ENCODE measurements at regions not wholly inside any gene's neighbourhood (a gene's known extent, or its start where the extent isn't known, plus 50 kb on each side); places are given as distances from the start of the nearest gene placed in this dataset.

DNA sequence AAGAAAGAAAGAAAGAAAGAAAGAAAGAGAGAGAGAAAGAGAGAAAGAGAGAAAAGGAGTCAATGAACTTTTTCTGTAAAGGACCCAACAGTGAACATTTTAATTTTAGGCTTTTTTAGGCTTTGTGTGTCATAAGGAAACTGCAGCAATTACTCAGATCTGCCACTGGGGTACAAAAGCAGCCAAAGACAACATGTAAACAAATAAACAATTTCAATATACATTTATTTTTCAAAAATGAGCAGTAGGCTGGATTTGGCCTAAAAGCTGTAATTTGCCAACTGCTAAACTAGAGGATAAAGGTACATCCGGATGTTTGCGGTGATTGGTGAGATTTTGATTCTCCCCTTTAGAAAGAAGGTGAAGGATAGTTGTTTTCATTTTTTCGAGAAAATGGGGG, 143.6 kb downstream of the CEMIP2 start:
- no peak overlapping the region for H3K4me3 ChIP-seq (ENCODE audit: low read depth, low read length)
- POLR2A ChIA-PET = no interaction called here
- no peak for TF ChIP-seq CTCF (IDR thresholded peaks at IDR 0.05; ENCODE audit: insufficient read depth, low read length, missing control alignments)
- DNase-seq (ENCODE audit: low read depth, low spot score) = no peak
- CTCF ChIA-PET = no interaction called here

DNA sequence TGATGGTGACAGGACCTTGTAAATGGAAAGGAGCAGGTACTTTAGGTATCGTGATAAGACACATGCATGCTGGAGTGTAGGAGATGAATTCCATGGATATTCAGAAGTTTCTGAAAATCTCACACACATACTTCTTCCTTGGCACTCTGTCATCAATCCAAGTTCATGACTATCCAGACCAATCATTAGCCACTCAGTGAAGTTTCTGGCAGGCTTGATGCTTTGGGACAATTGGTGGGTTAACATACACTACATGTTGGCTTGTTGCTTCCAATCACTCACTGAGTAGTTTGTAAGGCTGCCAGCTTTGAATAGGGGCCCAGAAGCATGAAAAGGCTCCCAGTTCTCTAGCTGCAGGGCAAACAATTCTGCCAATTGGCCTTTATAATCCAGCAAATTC, 147.6 kb downstream of the CEMIP2 start:
- TF ChIP-seq CTCF (IDR thresholded peaks at IDR 0.05; ENCODE audit: insufficient read depth, low read length, missing control alignments) = no peak
- DNase-seq (ENCODE audit: low read depth, low spot score) = no peak
- no peak overlapping the region for H3K4me3 ChIP-seq (ENCODE audit: low read depth, low read length)
- POLR2A ChIA-PET = no interaction called here
- CTCF ChIA-PET = interaction anchor here (1.7 kb wide), 1 partner anchor 16 kb away, joined by 7 read pairs; no protein-coding TSS in a partner anchor

DNA sequence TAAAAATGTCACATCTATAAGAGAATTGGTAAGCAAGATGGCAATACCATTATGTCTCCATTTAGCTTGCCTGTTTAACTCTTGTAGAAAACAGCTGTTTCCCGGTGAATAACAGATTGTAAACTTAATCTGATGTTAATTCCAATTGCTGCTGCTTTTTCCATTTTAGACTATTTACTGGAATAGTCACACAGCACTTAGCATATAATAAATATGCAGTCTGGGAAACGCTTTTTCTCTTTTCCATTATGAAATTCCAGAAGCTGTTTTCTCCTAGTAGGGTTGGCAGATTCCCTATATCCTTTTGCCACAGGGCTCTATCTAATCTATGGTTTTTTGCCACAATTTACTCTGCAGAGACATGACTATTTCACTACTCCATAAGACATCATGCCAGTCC, 148.0 kb downstream of the CEMIP2 start:
- POLR2A ChIA-PET = no interaction called here
- no peak for TF ChIP-seq CTCF (IDR thresholded peaks at IDR 0.05; ENCODE audit: insufficient read depth, low read length, missing control alignments)
- CTCF ChIA-PET = interaction anchor here (1.0 to 1.7 kb wide), 2 partner anchors 8 to 15 kb away, joined by 3 to 7 read pairs; no protein-coding TSS in a partner anchor
- no peak overlapping the region for H3K4me3 ChIP-seq (ENCODE audit: low read depth, low read length)
- DNase-seq (ENCODE audit: low read depth, low spot score) = no peak

DNA sequence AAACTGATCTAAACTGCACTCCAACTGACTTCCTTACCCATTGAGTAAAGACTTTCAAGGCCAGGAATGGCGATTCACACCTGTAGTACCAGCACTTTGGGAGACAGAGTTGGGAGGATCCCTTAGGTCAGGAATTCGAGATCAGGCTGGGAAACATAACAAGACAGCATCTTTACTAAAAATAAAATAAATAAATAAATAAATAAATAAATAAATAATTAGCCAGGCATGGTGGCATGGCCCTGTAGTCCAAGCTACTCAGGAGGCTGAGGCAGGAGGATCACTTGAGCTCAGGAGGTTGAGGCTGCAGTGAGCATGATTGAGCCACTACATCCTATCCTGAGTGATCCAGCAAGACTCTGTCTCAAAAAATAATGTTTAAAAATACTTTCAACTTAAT, 148.4 kb downstream of the CEMIP2 start:
- CTCF ChIA-PET = interaction anchor here (1.0 to 1.7 kb wide), 3 partner anchors 8 to 15 kb away, joined by 3 to 7 read pairs (median 3); no protein-coding TSS in a partner anchor
- no peak for DNase-seq (ENCODE audit: low read depth, low spot score)
- no peak overlapping the region for H3K4me3 ChIP-seq (ENCODE audit: low read depth, low read length)
- no peak for TF ChIP-seq CTCF (IDR thresholded peaks at IDR 0.05; ENCODE audit: insufficient read depth, low read length, missing control alignments)
- POLR2A ChIA-PET = no interaction called here

GRCh38 chr9:71614409-71615010, 153.8 kb downstream of the CEMIP2 start:
- ChIA-PET CTCF (interaction anchor here (1.3 to 4.2 kb wide), 3 partner anchors 10 to 329 kb away, joined by 5 to 36 read pairs (median 6); no protein-coding TSS in a partner anchor), POLR2A (no interaction called here)
- H3K4me3 ChIP-seq (ENCODE audit: low read depth, low read length) = no peak overlapping the region
- no peak for TF ChIP-seq CTCF (IDR thresholded peaks at IDR 0.05; ENCODE audit: insufficient read depth, low read length, missing control alignments)
- no peak for DNase-seq (ENCODE audit: low read depth, low spot score)

GRCh38 chr9:71612889-71613288, 155.4 kb downstream of the CEMIP2 start:
- POLR2A ChIA-PET = no interaction called here
- H3K4me3 ChIP-seq (ENCODE audit: low read depth, low read length) = no peak overlapping the region
- no peak for DNase-seq (ENCODE audit: low read depth, low spot score)
- CTCF ChIA-PET = interaction anchor here (1.8 to 4.2 kb wide), 2 partner anchors 8 to 66 kb away, joined by 3 to 36 read pairs; no protein-coding TSS in a partner anchor
- TF ChIP-seq CTCF (IDR thresholded peaks at IDR 0.05; ENCODE audit: insufficient read depth, low read length, missing control alignments) = no peak

Measured in AG04449 (cell line).